ENCODE measurements at regions not wholly inside any gene's neighbourhood (a gene's known extent, or its start where the extent isn't known, plus 50 kb on each side); places are given as distances from the start of the nearest gene placed in this dataset.
"Not testable (repeated sequence)": the region's sequence is repeated elsewhere in the genome, so short reads cannot be mapped to it uniquely, and the experiment has no call there.

- peak; percentile 52 for DNase-seq
Measured at GRCh38 chr1:193406901-193407300, 220.5 kb upstream of the B3GALT2 start.

GRCh38 chr1:193404236-193404635, 217.8 kb upstream of the B3GALT2 start:
- no peak for DNase-seq

- no peak for DNase-seq
Measured at GRCh38 chr1:193402977-193403376, 216.6 kb upstream of the B3GALT2 start.

DNA sequence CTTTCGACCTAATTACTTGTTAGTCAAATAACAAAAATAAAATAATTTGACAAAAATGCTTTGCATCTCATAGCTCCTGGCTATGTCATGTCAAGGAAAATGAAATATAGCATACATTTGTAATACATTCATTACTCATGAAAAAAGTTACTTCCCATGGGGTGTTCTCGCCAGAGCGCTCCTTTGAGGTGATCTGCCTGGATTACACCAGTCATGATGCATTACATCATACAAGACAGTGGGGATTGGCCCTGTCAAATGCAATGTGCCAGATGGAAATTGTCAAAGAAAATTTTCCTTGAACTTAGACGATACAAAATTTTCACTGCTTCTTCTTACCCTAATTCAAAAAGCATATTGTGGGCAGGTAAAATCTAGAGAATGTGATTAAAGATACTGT, 215.6 kb upstream of the B3GALT2 start:
- no peak for DNase-seq

- no peak for DNase-seq
Measured at GRCh38 chr1:193394336-193394735, 207.9 kb upstream of the B3GALT2 start.

DNA sequence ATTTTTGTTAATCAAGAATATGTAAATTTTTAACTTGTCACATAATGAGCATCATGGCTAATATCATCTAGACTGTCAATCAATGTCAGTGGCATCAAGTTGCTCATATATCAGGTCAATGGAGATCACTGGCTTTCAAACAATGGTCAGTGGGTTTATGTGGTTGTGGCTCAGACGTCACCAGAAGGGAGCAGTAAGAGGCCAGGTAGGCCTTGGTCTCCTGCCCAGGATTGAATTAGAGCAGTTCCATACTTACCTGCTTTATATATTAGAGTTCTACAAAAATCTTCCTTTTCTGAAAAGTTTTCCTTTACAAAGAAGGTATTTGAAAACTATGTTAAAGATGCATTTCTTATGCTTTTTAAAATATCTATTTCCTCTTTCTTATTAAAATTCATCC, 206.3 kb upstream of the B3GALT2 start:
- DNase-seq, result no peak

- no peak for DNase-seq
Measured at GRCh38 chr1:193388683-193389082, 202.3 kb upstream of the B3GALT2 start.

DNA sequence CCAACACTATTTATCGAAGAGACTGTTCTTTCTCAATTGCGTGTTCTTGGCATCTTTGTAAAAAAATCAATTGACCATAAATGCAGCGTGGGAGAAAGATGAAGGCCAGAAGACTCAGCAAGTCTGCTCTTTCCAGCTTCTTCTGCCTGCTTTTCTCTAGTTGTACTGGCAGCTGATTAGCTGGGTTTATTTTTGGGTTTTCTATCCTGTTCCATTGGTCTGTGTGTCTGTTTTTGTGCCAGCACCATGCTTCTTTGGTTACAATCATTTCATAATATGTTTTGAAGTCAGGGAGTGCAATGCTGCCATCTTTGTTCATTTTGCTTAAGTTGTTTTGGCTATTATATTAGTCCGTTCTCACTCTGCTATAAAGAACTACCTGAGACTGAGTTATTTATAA, 201.8 kb upstream of the B3GALT2 start:
- DNase-seq, result no peak

DNA sequence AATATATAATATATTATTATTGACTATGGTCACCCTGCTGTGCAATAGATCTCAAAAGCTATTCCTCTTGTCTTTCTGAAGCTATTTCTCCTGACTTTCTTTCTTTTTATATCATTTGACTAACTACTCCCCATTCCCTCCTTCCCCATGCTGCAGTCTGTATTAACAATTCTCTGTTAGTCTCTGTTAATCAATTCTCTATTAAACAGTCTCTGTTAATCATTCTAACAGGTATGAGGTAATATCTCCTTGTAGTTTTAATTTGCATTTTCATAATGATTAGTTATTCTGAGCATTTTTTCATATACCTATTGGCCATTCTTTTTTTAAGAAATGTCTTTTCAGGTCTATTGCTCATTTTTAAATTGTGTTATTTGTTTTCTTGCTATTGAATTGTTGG, 201.0 kb upstream of the B3GALT2 start:
- no peak for DNase-seq

GRCh38 chr1:193378451-193378850, 192.0 kb upstream of the B3GALT2 start:
- DNase-seq, result not testable (repeated sequence)

DNA sequence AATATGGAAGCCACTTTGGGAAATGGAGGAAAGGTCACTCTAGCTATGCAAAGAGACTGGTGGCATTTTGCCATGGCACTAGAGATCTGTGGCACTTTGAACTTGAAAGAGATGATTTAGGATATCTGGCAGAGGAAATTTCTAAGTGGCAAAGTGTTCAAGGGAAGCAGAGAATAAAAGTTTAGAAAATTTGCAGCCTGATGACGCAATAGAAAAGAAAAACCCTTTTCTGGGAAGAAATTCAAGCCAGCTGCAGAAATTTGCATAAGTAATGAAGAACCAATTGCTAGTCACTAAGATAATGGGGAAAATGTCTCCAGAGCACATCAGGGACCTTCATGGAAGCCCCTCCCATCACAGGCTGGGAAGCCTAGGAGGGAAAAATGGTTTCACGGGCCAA, 191.1 kb upstream of the B3GALT2 start:
- DNase-seq, result no peak

GRCh38 chr1:193372553-193372952, 186.1 kb upstream of the B3GALT2 start:
- no peak for DNase-seq

DNA sequence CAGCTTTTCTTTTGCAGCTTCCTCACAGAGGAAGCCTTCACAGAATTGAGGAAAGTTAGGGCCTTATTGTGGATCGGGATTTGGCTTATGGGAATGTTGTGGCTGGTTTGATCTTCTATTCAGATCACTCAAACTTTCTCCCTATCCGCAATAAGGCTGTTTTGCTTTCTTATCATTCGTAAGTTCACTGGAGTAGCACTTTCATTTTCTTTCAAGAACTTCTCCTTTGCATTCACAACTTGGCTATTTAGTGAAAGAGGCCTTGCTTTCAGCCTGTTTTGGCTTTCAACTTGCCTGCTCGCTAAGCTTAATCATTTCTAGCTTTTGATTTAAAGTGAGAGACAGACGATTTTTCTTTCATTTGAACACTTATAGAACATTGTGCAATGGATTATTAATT, 181.9 kb upstream of the B3GALT2 start:
- DNase-seq, result no peak

- DNase-seq, result no peak
Measured at GRCh38 chr1:193367863-193368262, 181.4 kb upstream of the B3GALT2 start.

DNA sequence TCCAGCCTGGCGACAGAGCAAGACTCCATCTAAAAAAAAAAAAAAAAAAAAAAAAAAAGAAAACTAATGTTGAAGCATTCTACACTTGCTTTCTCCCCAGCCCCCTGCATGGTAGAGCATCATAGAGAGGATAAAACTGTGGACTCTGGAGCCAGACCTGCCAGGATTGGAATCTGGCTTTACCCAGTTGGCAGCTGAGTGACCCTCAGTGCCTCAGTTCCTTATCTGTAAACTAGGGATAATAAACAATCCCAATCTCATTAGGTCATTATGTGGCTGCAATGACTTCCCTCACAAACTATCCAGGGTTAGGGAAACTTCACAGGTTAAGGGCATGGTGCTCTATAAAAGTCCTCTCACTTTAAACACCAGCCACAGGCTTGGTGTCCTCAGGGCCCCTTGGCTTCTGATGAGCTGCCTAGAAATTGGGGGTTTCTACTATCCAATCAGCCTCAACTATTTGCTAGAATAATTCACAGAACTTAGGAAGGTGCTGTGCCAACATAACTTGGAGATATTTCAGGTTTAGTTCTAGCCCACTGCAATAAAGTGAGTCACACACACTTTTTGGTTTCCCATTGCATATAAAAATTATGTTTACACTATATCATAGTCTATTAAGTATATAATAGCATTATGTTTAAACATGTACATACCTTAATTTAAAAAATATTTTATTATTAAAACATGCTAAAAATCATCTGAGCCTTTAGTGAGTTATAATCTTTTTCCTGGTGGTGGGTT, 180.5 kb upstream of the B3GALT2 start:
- DNase-seq, result no peak

DNA sequence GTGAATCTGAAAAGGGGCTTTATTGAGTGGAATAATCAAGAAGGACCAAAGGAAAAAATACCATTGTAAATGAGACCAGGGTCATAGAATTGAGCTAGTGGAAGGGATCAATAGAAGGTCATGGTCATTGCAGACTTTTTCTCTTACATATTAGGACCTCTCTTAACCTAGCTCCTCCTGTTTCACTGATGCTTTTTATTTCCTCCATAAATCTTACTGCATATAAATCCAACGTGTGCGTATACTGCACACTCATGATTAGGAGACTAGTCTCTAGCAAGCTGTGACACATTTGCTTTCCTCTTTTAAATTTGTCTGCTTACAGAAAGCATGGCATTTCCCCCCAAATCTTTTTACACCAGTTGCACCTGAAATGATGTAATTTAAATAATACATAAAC, 179.6 kb upstream of the B3GALT2 start:
- DNase-seq, result no peak

GRCh38 chr1:193359631-193360030, 173.2 kb upstream of the B3GALT2 start:
- DNase-seq, result no peak

- no peak for DNase-seq
Measured at GRCh38 chr1:193358419-193358818, 172.0 kb upstream of the B3GALT2 start.

DNA sequence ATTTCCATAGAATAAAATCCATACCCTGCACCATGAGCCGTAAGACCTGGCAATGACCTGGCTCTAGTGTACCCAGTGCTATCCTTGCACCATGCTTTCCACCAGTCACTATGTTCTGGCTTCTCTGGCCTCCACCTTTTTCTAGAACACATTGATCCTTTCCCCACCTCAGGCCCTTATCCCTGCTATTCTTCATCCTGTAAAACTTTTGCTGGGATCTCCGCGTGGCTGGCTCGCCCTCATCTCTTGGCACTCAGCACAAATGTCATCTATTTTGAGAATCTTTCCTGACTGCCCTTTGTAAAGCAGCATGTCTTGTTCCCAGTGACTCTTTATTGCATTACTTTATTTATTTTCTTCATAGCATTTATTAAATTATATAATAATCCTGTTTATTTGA, 169.8 kb upstream of the B3GALT2 start:
- DNase-seq, result no peak

DNA sequence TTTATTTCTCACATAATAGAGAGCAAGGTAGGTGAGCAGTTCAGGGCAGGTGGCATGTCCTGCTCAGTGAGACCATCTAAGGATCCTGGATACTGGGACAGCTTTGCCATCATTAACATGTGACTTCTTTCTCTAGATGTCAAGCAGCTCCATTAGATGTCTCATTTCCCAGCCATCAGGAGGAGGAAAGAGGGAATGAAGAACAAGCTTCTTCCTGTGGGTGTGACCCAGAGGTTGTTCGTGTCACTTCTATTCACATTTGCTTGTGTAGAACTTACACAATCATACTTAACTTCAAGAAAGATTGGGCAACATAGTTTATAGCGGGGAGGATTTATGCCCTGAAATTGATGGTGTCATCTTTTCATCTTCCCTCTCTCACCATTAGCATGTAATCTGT, 169.2 kb upstream of the B3GALT2 start:
- DNase-seq, result no peak

DNA sequence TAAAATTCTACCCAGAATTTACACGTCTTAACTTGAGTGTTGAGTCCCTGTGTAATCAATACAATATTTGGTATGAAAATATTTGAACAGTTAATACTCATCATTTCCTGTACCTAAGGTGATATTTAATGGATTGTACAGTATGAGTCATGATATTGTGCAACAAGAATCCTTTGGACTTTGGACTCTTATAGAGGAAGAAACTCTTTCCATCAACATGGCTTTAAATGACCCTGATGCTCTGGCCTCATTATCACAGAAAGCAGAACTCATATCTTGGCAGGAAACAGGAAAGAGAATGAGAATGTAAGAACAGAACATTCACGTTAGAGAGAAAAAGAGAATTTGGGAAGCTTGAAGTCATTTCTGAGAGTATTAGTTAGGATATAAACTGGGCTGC, 168.8 kb upstream of the B3GALT2 start:
- DNase-seq, result no peak

DNA sequence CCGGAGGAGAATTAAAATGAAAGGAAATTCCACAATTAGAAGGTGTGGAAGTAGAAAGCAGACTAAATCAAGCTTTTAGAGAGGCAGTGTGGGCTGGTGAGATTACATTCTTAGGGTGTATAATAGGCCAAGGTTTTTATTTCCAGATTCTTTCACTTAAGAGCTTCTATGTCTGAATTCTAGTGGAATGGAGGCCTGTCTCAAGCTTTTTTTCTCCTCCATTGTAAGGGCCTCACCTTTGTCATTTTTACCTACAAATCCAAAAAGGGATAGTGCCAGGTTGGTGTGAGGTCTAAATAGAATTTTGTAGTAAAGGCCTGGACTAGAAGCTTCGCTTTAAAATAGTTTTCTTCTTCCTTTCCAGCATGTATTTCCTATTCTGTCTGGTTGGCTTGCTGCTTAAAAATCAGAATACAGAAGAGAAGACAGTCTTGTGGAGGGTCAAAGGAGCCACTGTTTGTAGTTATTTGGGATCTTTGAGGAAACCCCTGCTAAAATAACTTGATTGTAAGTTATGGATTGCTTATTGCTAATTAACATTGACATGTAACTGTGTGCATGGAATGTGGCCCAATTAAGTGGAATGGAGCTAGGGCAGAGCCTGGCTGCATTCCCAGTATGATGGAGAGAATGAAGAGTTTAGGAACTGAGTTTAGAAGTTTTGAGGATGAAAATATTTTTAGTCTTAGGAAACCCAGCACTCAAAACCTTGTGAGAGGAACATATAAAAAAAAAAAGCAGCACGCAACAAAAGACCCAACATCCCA, 162.5 kb upstream of the B3GALT2 start:
- no peak for DNase-seq

- no peak for DNase-seq
Measured at GRCh38 chr1:193348091-193348768, 161.8 kb upstream of the B3GALT2 start.

GRCh38 chr1:193346085-193346484, 159.7 kb upstream of the B3GALT2 start:
- DNase-seq, result no peak

Data from NCI-H446 treated with DMSO at 0.1 percent for 48 hours (cell line).